Stimulated activated CD8-positive, alpha-beta memory T cell treated with anti-CD3 and anti-CD28 coated beads, Interleukin-2, amount 100 ng/mL, for 48 hours (primary cell): ENCODE measurements at regions not wholly inside any gene's neighbourhood (a gene's known extent, or its start where the extent isn't known, plus 50 kb on each side); places are given as distances from the start of the nearest gene placed in this dataset.
"Not testable (repeated sequence)": the region's sequence is repeated elsewhere in the genome, so short reads cannot be mapped to it uniquely, and the experiment has no call there.

Experiments used
- DNase-seq, 2 donors: peaks; one replicate each; pipeline ENCODE4 v3.0.0-alpha.2; 2020; ENCODE audit warnings: low read depth in 2 of 2

GRCh38 chr17:6257336-6257735 is 177.6 kb downstream of the AIPL1 start:
- no peak for DNase-seq

- no peak for DNase-seq
These were observed 179.6 kb downstream of the AIPL1 start for GRCh38 chr17:6255322-6255721.

- no peak for DNase-seq
These were observed 180.9 kb downstream of the AIPL1 start for GRCh38 chr17:6254036-6254435.

GRCh38 chr17:6251640-6252039 is 181.5 kb downstream of the WSCD1 start:
- not testable (repeated sequence) for DNase-seq

- no peak for DNase-seq
These were observed 179.6 kb downstream of the WSCD1 start for GRCh38 chr17:6249732-6250131.

GRCh38 chr17:6248061-6248460 is 177.9 kb downstream of the WSCD1 start:
- DNase-seq, result no peak

- no peak for DNase-seq
These were observed 175.4 kb downstream of the WSCD1 start for GRCh38 chr17:6245301-6246177.

GRCh38 chr17:6244796-6245195 is 174.6 kb downstream of the WSCD1 start:
- DNase-seq, result no peak

GRCh38 chr17:6244253-6244652 is 174.1 kb downstream of the WSCD1 start:
- DNase-seq, result no peak

GRCh38 chr17:6243186-6243585 is 173.0 kb downstream of the WSCD1 start:
- no peak for DNase-seq

GRCh38 chr17:6241996-6242395 is 171.8 kb downstream of the WSCD1 start:
- DNase-seq, result no peak

- no peak for DNase-seq
These were observed 171.2 kb downstream of the WSCD1 start for GRCh38 chr17:6241381-6241780.

GRCh38 chr17:6240601-6241000 is 170.4 kb downstream of the WSCD1 start:
- DNase-seq, result no peak

- DNase-seq, result no peak
These were observed 169.8 kb downstream of the WSCD1 start for GRCh38 chr17:6240001-6240400.

GRCh38 chr17:6239241-6239798 is 169.1 kb downstream of the WSCD1 start:
- no peak for DNase-seq

- no peak for DNase-seq
These were observed 163.7 kb downstream of the WSCD1 start for GRCh38 chr17:6233856-6234255.

GRCh38 chr17:6233339-6233738 is 163.2 kb downstream of the WSCD1 start:
- DNase-seq, result no peak

- no peak for DNase-seq
These were observed 162.5 kb downstream of the WSCD1 start for GRCh38 chr17:6232732-6233101.

GRCh38 chr17:6231886-6232731 is 161.9 kb downstream of the WSCD1 start:
- DNase-seq, result no peak

GRCh38 chr17:6231465-6231864 is 161.3 kb downstream of the WSCD1 start:
- no peak for DNase-seq

- no peak for DNase-seq
These were observed 148.2 kb downstream of the WSCD1 start for GRCh38 chr17:6218333-6218732.
